ENCODE measurements at regions not wholly inside any gene's neighbourhood (a gene's known extent, or its start where the extent isn't known, plus 50 kb on each side); places are given as distances from the start of the nearest gene placed in this dataset.

DNA sequence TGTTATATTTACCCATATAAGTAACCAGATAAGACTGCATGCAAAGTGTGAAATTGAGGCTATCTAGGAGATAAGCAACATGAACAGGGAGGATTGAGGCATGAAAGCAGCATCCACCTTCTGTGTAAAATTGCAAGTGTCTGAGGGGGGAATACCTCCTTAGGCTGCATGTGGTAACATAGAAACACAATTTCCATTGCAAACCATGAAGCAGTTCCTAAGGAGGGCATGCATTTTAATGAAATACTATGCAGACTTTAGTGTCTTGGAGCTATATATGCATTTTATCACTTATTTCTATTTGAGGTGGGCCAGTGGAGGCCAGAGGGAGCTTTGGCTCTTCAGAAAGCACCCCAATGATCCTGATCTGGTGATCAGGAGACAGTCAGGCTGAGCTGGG is 160.2 kb downstream of the C11orf91 start (continued):
- TF ChIP-seq ARID2 (IDR thresholded peaks at IDR 0.05) (no peak), SREBF2 (CRISPR knock-in tag; IDR thresholded peaks at IDR 0.05) (no peak)
- TF ChIP-seq, protein P1, sequence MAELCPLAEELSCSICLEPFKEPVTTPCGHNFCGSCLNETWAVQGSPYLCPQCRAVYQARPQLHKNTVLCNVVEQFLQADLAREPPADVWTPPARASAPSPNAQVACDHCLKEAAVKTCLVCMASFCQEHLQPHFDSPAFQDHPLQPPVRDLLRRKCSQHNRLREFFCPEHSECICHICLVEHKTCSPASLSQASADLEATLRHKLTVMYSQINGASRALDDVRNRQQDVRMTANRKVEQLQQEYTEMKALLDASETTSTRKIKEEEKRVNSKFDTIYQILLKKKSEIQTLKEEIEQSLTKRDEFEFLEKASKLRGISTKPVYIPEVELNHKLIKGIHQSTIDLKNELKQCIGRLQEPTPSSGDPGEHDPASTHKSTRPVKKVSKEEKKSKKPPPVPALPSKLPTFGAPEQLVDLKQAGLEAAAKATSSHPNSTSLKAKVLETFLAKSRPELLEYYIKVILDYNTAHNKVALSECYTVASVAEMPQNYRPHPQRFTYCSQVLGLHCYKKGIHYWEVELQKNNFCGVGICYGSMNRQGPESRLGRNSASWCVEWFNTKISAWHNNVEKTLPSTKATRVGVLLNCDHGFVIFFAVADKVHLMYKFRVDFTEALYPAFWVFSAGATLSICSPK (IDR thresholded peaks at IDR 0.05; ENCODE audit: borderline replicate concordance): no peak

DNA sequence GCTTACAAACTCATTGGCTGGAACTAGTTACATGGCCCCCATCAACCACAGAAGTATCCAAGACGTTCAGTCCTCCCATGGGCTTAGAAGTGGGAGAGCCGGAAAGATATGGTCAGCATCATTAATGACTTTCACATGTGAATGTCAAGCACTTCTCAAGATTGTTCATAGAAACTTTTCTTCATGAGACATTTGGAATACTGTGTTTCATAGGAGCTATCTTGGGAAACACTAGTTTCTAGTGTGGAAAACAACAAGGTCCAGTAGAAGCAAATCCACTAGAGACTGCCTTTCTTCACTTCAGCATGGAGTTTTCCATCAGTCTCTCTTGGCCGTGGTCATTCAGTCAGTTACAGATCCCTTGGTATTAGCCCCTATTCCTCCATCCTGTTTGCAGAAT is 160.9 kb downstream of the C11orf91 start:
- ChIA-PET POLR2A (no interaction called here), CTCF (ENCODE audit: low intra/inter-chr PET ratio) (no interaction called here)
- FAIRE-seq: no peak
- H3K4me3 ChIP-seq: no peak overlapping the region
- no peak overlapping the region for H3K4me2 ChIP-seq (ENCODE audit: insufficient read depth, low read length)
- peaks cover 0 to 27% of the 10 kb centered on the region in 2 experiments; a peak in 3 of 5 replicates for H3K27me3 ChIP-seq (ENCODE audit: control insufficient read depth in 2 of 2, insufficient read depth in 2 of 2, low read length in 2 of 2)
- H3K9me3 ChIP-seq (replicated peaks; ENCODE audit: control insufficient read depth, insufficient read depth, low read depth, low read length): no peaks in the 10 kb centered on the region
- H3K4me1 ChIP-seq (replicated peaks in 1 of 2; ENCODE audit: control insufficient read depth in 2 of 2, insufficient read depth in 2 of 2, low read length in 2 of 2): no peaks in the 10 kb centered on the region
- H3K9ac ChIP-seq (ENCODE audit: insufficient read depth in 1 of 2, low read depth in 2 of 2, low read length in 2 of 2): no peak overlapping the region
- no peaks in the 10 kb centered on the region for H3K36me3 ChIP-seq (ENCODE audit: control insufficient read depth, insufficient read depth, low read length)
- ATAC-seq: no peak
- H4K20me1 ChIP-seq (replicated peaks; ENCODE audit: control insufficient read depth, insufficient read depth, low read length): no peaks in the 10 kb centered on the region
- intact Hi-C loops (cut with micrococcal nuclease): loop anchor here (5.0 kb wide), 2 partner anchors 177 to 203 kb away; no protein-coding TSS in a partner anchor
- no peak overlapping the region for H3K27ac ChIP-seq (ENCODE audit: extremely low read depth, low read depth, low read length)
- TF ChIP-seq, protein P2, sequence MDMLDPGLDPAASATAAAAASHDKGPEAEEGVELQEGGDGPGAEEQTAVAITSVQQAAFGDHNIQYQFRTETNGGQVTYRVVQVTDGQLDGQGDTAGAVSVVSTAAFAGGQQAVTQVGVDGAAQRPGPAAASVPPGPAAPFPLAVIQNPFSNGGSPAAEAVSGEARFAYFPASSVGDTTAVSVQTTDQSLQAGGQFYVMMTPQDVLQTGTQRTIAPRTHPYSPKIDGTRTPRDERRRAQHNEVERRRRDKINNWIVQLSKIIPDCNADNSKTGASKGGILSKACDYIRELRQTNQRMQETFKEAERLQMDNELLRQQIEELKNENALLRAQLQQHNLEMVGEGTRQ (CRISPR knock-in tag; IDR thresholded peaks at IDR 0.05): no peak
- TF ChIP-seq TCF3 (CRISPR knock-in tag; IDR thresholded peaks at IDR 0.05) (no peak), ZNF175 (CRISPR knock-in tag; IDR thresholded peaks at IDR 0.05; ENCODE audit: low read depth) (no peak), HDAC6 (IDR thresholded peaks at IDR 0.05; ENCODE audit: low read depth, low read length) (no peak), ZNF3 (CRISPR knock-in tag; IDR thresholded peaks at IDR 0.05) (no peak), YY1 (IDR thresholded peaks at IDR 0.05; ENCODE audit: borderline replicate concordance in 1 of 3, control insufficient read depth in 1 of 3, extremely low read depth in 1 of 3, insufficient read depth in 3 of 3, insufficient read length in 1 of 3, insufficient replicate concordance in 2 of 3, low read depth in 1 of 3, low read length in 2 of 3) (no peak), HNRNPL (IDR thresholded peaks at IDR 0.05; ENCODE audit: low read depth, low read length) (no peak), PHF20 (IDR thresholded peaks at IDR 0.05; ENCODE audit: partially characterized antibody) (no peak), HSF4 (CRISPR knock-in tag; IDR thresholded peaks at IDR 0.05; ENCODE audit: borderline replicate concordance) (no peak), ZNF239 (CRISPR knock-in tag; IDR thresholded peaks at IDR 0.05) (no peak), SP2 (IDR thresholded peaks at IDR 0.05; ENCODE audit: extremely low read depth, low read depth, low read length, poor library complexity, severe bottlenecking) (no peak), CEBPB (tag; IDR thresholded peaks at IDR 0.05) (no peak)
- TF ChIP-seq, protein P1 (IDR thresholded peaks at IDR 0.05; ENCODE audit: borderline replicate concordance): no peak
- in situ Hi-C loops (cut with MboI): loop anchor here (5.0 kb wide), 1 partner anchor 148 kb away; no protein-coding TSS in a partner anchor
- no TSS peak for BruUV-seq (replicated peaks)
- H3K9me1 ChIP-seq (ENCODE audit: control insufficient read depth, insufficient read depth, low read length): no peaks in the 10 kb centered on the region
- no peak overlapping the region for H2AFZ ChIP-seq (ENCODE audit: low read depth, low read length)
- H3K79me2 ChIP-seq (ENCODE audit: control insufficient read depth, insufficient read depth, low read length): no peaks in the 10 kb centered on the region
- no peak for DNase-seq (ENCODE audit: extremely low read depth in 1 of 4, low spot score in 3 of 4)
- 0% methylated on average over 3 of the region's 3 CpGs for WGBS (ENCODE audit: insufficient coverage, low coverage, missing lambda C conversion rate)

Data from K562 (cell line).